Tibial artery (tissue), 4 donors: ENCODE measurements at regions not wholly inside any gene's neighbourhood (a gene's known extent, or its start where the extent isn't known, plus 50 kb on each side); places are given as distances from the start of the nearest gene placed in this dataset.

Source experiments
- DNase-seq, 2 donors: peaks; one replicate each; pipeline ENCODE4 v3.0.0-alpha.2; 2019
- H3K27ac ChIP-seq, 2 donors: fragments of 200-600 bp; sonication (generic) in 1 of 2; 1 replicate in 1 of 2; 2 replicates in 1 of 2; pipeline ENCODE4 v1.5.1; 2018 to 2019; ENCODE audit warnings: mild to moderate bottlenecking in 1 of 2
- H3K27me3 ChIP-seq, 2 donors: fragments of 200-600 bp; sonication (generic) in 1 of 2; one replicate each; pipeline versions ENCODE4 v1.5.1 to v1.6.0; 2016 to 2019
- H3K36me3 ChIP-seq, 3 donors: fragments of 200-600 bp; sonication (generic) in 2 of 3; one replicate each; pipeline ENCODE4 v1.5.1; 2016 to 2019; ENCODE audit warnings: mild to moderate bottlenecking in 2 of 3
- H3K4me1 ChIP-seq, 4 donors: fragments of 200-600 bp; sonication (generic) in 2 of 4; 1 replicate in 3 of 4; 2 replicates in 1 of 4; pipeline ENCODE4 v1.5.1; 2016 to 2019
- H3K4me3 ChIP-seq, 2 donors: fragments of 200-600 bp; sonication (generic) in 1 of 2; 1 replicate in 1 of 2; 2 replicates in 1 of 2; pipeline ENCODE4 v1.5.1; 2018 to 2019; ENCODE audit warnings: mild to moderate bottlenecking in 2 of 2
- H3K9me3 ChIP-seq, 3 donors: fragments of 200-600 bp; sonication (generic) in 1 of 3; one replicate each; pipeline ENCODE4 v1.5.1; 2016 to 2019
- CTCF ChIP-seq, 2 experiments: fragments of 200-600 bp in 1 of 2; fragments of 450-650 bp in 1 of 2; IDR thresholded peaks; one replicate each; pipeline ENCODE4 v1.5.1; 2017 to 2019; ENCODE audit warnings: antibody characterized with exemption in 2 of 2, mild to moderate bottlenecking in 1 of 2, moderate library complexity in 1 of 2
- intact Hi-C: fragments of 100-400 bp; cut with DNase I; formaldehyde crosslinking; loops from one replicate; pipeline ENCODE4 v1.15.0; 2023; ENCODE audit warnings: low total_unique reads

- intact Hi-C loops, result loop anchor here (2.0 to 5.0 kb wide), 3 partner anchors 148 to 393 kb away; no protein-coding TSS in a partner anchor
- TF ChIP-seq CTCF (IDR thresholded peaks at IDR 0.05), result peak; percentile 90 to 91
- Histone ChIP-seq H3K4me1 (peaks cover 0 to 30% (median 19%) of the 10 kb centered on the region in 4 donors), H3K27me3 (no peaks in the 10 kb centered on the region), H3K27ac (peak overlapping the region; percentile 71 to 77), H3K9me3 (no peaks in the 10 kb centered on the region), H3K36me3 (no peaks in the 10 kb centered on the region), H3K4me3 (no peak overlapping the region)
- DNase-seq, result peak; percentile 85 to 93
These were observed 227.6 kb upstream of the DMRT1 start for GRCh38 chr9:613771-614347.

DNA sequence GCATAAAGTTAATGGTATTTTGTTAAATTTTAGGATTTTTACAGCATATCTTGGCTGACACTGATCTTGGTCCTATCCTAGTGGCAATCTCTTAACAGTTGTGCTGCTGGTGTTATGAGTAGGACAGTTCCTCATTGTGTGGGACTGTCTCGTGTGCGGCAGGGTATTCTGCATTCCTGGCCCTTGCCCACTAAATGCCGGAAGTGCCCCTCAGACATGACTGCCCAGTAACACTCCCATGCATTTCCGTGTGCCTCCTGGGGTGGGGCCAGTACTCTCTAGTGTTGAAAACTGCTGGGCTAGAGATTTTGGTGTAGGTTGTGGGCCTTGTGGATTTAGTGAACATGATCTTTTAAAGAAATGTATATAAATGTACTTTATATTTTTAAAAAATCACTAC, 227.1 kb upstream of the DMRT1 start:
- Histone ChIP-seq H3K9me3 (no peaks in the 10 kb centered on the region), H3K27me3 (no peaks in the 10 kb centered on the region), H3K4me1 (peaks cover 0 to 36% (median 24%) of the 10 kb centered on the region in 4 donors), H3K36me3 (no peaks in the 10 kb centered on the region), H3K4me3 (no peak overlapping the region), H3K27ac (peak overlapping the region; percentile 71 to 77)
- no peak for TF ChIP-seq CTCF (IDR thresholded peaks at IDR 0.05)
- intact Hi-C loops, result loop anchor here (2.0 to 5.0 kb wide), 3 partner anchors 148 to 393 kb away; no protein-coding TSS in a partner anchor
- peak in 1 of 2 donors; percentile 30 for DNase-seq

- intact Hi-C loops, result loop anchor here (2.0 kb wide), 1 partner anchor 191 kb away; no protein-coding TSS in a partner anchor
- H3K9me3 ChIP-seq, result no peaks in the 10 kb centered on the region
These were observed 225.7 kb upstream of the DMRT1 start for GRCh38 chr9:615756-616155.

DNA sequence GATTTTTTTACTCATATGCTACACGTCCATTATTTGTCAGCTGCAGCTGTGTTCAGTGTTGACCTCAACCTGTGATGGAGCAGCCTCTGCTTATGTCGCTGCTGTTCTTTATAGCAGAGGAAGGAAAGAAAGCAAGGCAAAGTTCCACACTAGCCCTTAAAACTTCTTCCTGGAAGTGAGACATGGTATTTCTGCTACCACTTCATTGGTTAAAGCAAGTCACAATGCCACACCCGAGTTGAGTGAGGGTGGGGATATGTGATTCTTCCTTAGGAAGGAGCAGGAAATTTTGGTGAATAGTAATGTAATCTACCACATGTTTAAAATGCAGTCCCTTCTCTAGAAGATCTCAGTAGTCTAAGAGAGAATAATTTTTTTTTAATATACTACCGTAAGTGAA, 224.8 kb upstream of the DMRT1 start:
- Histone ChIP-seq H3K4me1 (peaks cover 0 to 50% (median 24%) of the 10 kb centered on the region in 4 donors), H3K27me3 (no peaks in the 10 kb centered on the region), H3K27ac (peak overlapping the region; percentile 77), H3K4me3 (no peak overlapping the region), H3K9me3 (no peaks in the 10 kb centered on the region), H3K36me3 (no peaks in the 10 kb centered on the region)
- intact Hi-C loops, result no loop called here
- TF ChIP-seq CTCF (IDR thresholded peaks at IDR 0.05), result no peak
- no peak for DNase-seq

More at GRCh38 chr9:615756-616155, 225.7 kb upstream of the DMRT1 start:
- no peak for DNase-seq
- H3K27ac ChIP-seq, result peak overlapping the region; percentile 71 to 77
- H3K36me3 ChIP-seq, result no peaks in the 10 kb centered on the region
- H3K27me3 ChIP-seq, result no peaks in the 10 kb centered on the region
- TF ChIP-seq CTCF (IDR thresholded peaks at IDR 0.05), result no peak
- peaks cover 0 to 42% (median 24%) of the 10 kb centered on the region in 4 donors for H3K4me1 ChIP-seq
- H3K4me3 ChIP-seq, result no peak overlapping the region

DNA sequence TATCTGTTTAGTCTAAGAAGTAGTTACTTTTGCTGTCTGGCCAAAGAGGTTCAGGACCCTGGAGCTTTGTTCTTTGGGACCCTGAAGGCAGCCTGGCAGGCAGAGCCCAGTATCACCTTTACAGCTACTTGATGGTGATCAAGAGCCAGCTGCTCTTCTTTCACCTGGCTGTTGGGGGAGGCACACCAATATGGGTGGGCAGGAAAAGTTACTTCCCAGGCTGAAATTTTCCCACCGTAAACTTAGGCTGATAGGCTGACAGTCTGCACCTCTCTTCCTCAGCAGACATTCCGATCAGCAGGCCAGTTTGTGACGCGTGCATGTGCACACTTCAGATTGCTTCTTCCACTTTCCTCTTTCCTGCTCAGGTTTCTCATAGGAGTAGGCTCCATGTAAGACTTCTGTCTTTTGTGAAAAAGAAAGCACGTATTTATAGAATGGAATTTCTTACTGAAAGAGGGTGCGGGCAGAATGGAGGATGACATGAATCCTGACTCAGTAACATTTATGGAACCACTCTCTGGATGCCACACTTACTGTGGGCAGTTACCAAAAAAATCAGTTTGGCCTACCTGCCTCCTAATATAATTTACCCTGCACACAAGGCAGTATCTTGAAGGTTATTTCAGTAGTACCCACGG, 223.9 kb upstream of the DMRT1 start:
- intact Hi-C loops, result no loop called here
- no peaks in the 10 kb centered on the region for H3K27me3 ChIP-seq
- no peaks in the 10 kb centered on the region for H3K9me3 ChIP-seq
- peak overlapping the region; percentile 77 for H3K27ac ChIP-seq
- no peaks in the 10 kb centered on the region for H3K36me3 ChIP-seq
- TF ChIP-seq CTCF (IDR thresholded peaks at IDR 0.05), result no peak
- no peak overlapping the region for H3K4me3 ChIP-seq
- no peak for DNase-seq
- peaks cover 0 to 52% (median 24%) of the 10 kb centered on the region in 4 donors for H3K4me1 ChIP-seq
